Keratinocyte (primary cell): ENCODE measurements at regions not wholly inside any gene's neighbourhood (a gene's known extent, or its start where the extent isn't known, plus 50 kb on each side); places are given as distances from the start of the nearest gene placed in this dataset.

ENCODE experiments used
- EZH2 ChIP-seq: IDR thresholded peaks from one replicate; pipeline ENCODE4 v1.6.1; 2012; ENCODE audit warnings: inconsistent platforms, mild to moderate bottlenecking, low read length, moderate library complexity
- TF ChIP-seq, protein P1 (sequence below), 3 experiments: IDR thresholded peaks in 1 of 3; conservative IDR thresholded peaks in 1 of 3; optimal IDR thresholded peaks in 1 of 3; 2 replicates in 2 of 3; 3 replicates in 1 of 3; pipeline versions ENCODE3 to v1.5.1; 2011; ENCODE audit warnings: low read length in 3 of 3, mild to moderate bottlenecking in 3 of 3, moderate library complexity in 2 of 3, control low read depth in 1 of 3, inconsistent platforms in 1 of 3; ENCODE audit not compliant: insufficient read depth in 2 of 3; ENCODE audit errors: extremely low read depth in 1 of 3

DNA sequence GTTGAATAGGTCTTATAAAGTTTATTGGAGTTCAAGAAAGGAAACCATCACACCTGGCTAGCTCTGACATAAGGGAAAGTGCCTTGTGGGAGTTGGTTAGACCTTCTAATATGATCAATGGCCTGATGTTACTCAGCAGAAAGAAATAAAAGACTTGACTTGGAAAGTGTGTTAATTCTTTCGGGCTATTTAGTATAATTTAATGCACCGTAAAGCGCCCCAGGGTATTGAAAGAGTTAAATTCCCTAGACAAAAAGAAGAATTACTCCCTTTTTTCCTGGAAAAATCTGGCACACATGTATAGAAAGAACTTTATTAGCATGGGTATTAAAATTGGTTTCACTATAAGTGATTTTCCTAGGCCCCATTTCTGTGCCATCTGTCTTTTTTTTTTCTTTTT lies 1125.7 kb upstream of the FLRT2 start:
- TF ChIP-seq EZH2 = no peak
- TF ChIP-seq, protein P1, sequence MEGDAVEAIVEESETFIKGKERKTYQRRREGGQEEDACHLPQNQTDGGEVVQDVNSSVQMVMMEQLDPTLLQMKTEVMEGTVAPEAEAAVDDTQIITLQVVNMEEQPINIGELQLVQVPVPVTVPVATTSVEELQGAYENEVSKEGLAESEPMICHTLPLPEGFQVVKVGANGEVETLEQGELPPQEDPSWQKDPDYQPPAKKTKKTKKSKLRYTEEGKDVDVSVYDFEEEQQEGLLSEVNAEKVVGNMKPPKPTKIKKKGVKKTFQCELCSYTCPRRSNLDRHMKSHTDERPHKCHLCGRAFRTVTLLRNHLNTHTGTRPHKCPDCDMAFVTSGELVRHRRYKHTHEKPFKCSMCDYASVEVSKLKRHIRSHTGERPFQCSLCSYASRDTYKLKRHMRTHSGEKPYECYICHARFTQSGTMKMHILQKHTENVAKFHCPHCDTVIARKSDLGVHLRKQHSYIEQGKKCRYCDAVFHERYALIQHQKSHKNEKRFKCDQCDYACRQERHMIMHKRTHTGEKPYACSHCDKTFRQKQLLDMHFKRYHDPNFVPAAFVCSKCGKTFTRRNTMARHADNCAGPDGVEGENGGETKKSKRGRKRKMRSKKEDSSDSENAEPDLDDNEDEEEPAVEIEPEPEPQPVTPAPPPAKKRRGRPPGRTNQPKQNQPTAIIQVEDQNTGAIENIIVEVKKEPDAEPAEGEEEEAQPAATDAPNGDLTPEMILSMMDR (optimal IDR thresholded peaks at IDR 0.05 in 1 of 3, IDR thresholded peaks at IDR 0.05 in 1 of 3, conservative IDR thresholded peaks at IDR 0.05 in 1 of 3; ENCODE audit: extremely low read depth in 1 of 3, insufficient read depth in 2 of 3, low read length in 3 of 3) = no peak
